ENCODE measurements at regions not wholly inside any gene's neighbourhood (a gene's known extent, or its start where the extent isn't known, plus 50 kb on each side); places are given as distances from the start of the nearest gene placed in this dataset.

GRCh38 chr22:22048981-22049531, 66.5 kb upstream of the TOP3B start:
- Histone ChIP-seq H3K4me1 (no peaks in the 10 kb centered on the region), H3K36me3 (no peaks in the 10 kb centered on the region), H3K9me3 (no peaks in the 10 kb centered on the region), H3K27me3 (peaks cover 25% of the 10 kb centered on the region), H3K4me3 (ENCODE audit: low read depth, low read length) (no peak overlapping the region)
- TF ChIP-seq CTCF (IDR thresholded peaks at IDR 0.05; ENCODE audit: low read depth, low read length), result no peak
- DNase-seq, result no peak

GRCh38 chr22:22048318-22048942, 65.8 kb upstream of the TOP3B start:
- TF ChIP-seq CTCF (IDR thresholded peaks at IDR 0.05; ENCODE audit: low read depth, low read length), result no peak
- no peaks in the 10 kb centered on the region for H3K36me3 ChIP-seq
- no peak overlapping the region for H3K4me3 ChIP-seq (ENCODE audit: low read depth, low read length)
- H3K9me3 ChIP-seq, result no peaks in the 10 kb centered on the region
- H3K27me3 ChIP-seq, result peaks cover 28% of the 10 kb centered on the region
- no peaks in the 10 kb centered on the region for H3K4me1 ChIP-seq
- no peak for DNase-seq

- TF ChIP-seq CTCF (IDR thresholded peaks at IDR 0.05; ENCODE audit: low read depth, low read length), result no peak
- H3K4me1 ChIP-seq, result no peaks in the 10 kb centered on the region
- H3K9me3 ChIP-seq, result no peaks in the 10 kb centered on the region
- no peaks in the 10 kb centered on the region for H3K36me3 ChIP-seq
- no peak overlapping the region for H3K4me3 ChIP-seq (ENCODE audit: low read depth, low read length)
- H3K27me3 ChIP-seq, result peaks cover 29% of the 10 kb centered on the region
- no peak for DNase-seq
These were observed 65.2 kb upstream of the TOP3B start for GRCh38 chr22:22047776-22048175.

- H3K36me3 ChIP-seq, result no peaks in the 10 kb centered on the region
- no peak overlapping the region for H3K4me3 ChIP-seq (ENCODE audit: low read depth, low read length)
These were observed 64.7 kb upstream of the TOP3B start for GRCh38 chr22:22047266-22047665.

GRCh38 chr22:22046370-22046769, 63.8 kb upstream of the TOP3B start:
- Histone ChIP-seq H3K9me3 (no peaks in the 10 kb centered on the region; the same call in 1 of the 2 replicates), H3K4me1 (no peaks in the 10 kb centered on the region), H3K27me3 (peaks cover 37% of the 10 kb centered on the region), H3K4me3 (ENCODE audit: low read depth, low read length) (no peak overlapping the region), H3K36me3 (no peaks in the 10 kb centered on the region)
- DNase-seq, result no peak
- no peak for TF ChIP-seq CTCF (IDR thresholded peaks at IDR 0.05; ENCODE audit: low read depth, low read length)

More at GRCh38 chr22:22047266-22047665, 64.7 kb upstream of the TOP3B start:
- peaks cover 29% of the 10 kb centered on the region for H3K27me3 ChIP-seq
- DNase-seq, result no peak
- H3K9me3 ChIP-seq, result no peaks in the 10 kb centered on the region
- no peaks in the 10 kb centered on the region for H3K4me1 ChIP-seq
- no peak for TF ChIP-seq CTCF (IDR thresholded peaks at IDR 0.05; ENCODE audit: low read depth, low read length)

GRCh38 chr22:22045571-22046335, 63.2 kb upstream of the TOP3B start:
- H3K4me3 ChIP-seq (ENCODE audit: low read depth, low read length), result no peak overlapping the region
- no peak for DNase-seq

More at GRCh38 chr22:22045571-22046335, 63.2 kb upstream of the TOP3B start:
- H3K9me3 ChIP-seq, result no peaks in the 10 kb centered on the region; the same call in 1 of the 2 replicates
- no peak for TF ChIP-seq CTCF (IDR thresholded peaks at IDR 0.05; ENCODE audit: low read depth, low read length)
- no peaks in the 10 kb centered on the region for H3K36me3 ChIP-seq
- peaks cover 37% of the 10 kb centered on the region for H3K27me3 ChIP-seq
- no peaks in the 10 kb centered on the region for H3K4me1 ChIP-seq

All from BE2C (cell line).